DND-41 (cell line): ENCODE measurements at regions not wholly inside any gene's neighbourhood (a gene's known extent, or its start where the extent isn't known, plus 50 kb on each side); places are given as distances from the start of the nearest gene placed in this dataset.

Source experiments
- ATAC-seq: fragments of 200-7000 bp; cut with Tn5 transposase; 3 replicates; pipeline ENCODE4 v1.9.1; 2021; ENCODE audit warnings: low read depth; ENCODE audit not compliant: insufficient read depth
- DNase-seq: peaks from one replicate; pipeline ENCODE4 v3.0.0-alpha.2; 2020
- H2AFZ ChIP-seq: 2 replicates; pipeline ENCODE4 v1.6.0; 2012; ENCODE audit warnings: low read depth, low read length
- H3K27ac ChIP-seq: 2 replicates; pipeline ENCODE4 v1.5.1; 2012; ENCODE audit warnings: low read length, inconsistent platforms
- H3K27me3 ChIP-seq: fragments of 200-600 bp; sonication (generic); 2 replicates; pipeline ENCODE4 v1.6.0; 2012; ENCODE audit warnings: low read length, mild to moderate bottlenecking, inconsistent platforms; ENCODE audit not compliant: insufficient read depth, poor library complexity
- H3K36me3 ChIP-seq: 2 replicates; pipeline ENCODE4 v1.5.1; 2012; ENCODE audit warnings: low read length, inconsistent platforms; ENCODE audit not compliant: insufficient read depth
- H3K4me1 ChIP-seq: 2 replicates; pipeline ENCODE4 v1.5.1; 2012; ENCODE audit warnings: mild to moderate bottlenecking, low read length; ENCODE audit not compliant: insufficient read depth
- H3K4me2 ChIP-seq: 2 replicates; pipeline ENCODE4 v1.6.0; 2012; ENCODE audit warnings: mild to moderate bottlenecking, moderate library complexity, low read length, inconsistent platforms; ENCODE audit not compliant: insufficient read depth
- H3K4me3 ChIP-seq, 2 experiments: fragments of 200-600 bp in 1 of 2; shearing (Covaris generic) in 1 of 2; 2 replicates each; pipeline ENCODE4 v1.5.1; 2012 to 2016; ENCODE audit warnings: inconsistent platforms in 2 of 2, low read length in 2 of 2, mild to moderate bottlenecking in 2 of 2, low read depth in 1 of 2, moderate library complexity in 1 of 2
- H3K79me2 ChIP-seq: 2 replicates; pipeline ENCODE4 v1.6.0; 2012; ENCODE audit warnings: low read length, inconsistent platforms; ENCODE audit not compliant: insufficient read depth
- H3K9ac ChIP-seq: 2 replicates; pipeline ENCODE4 v1.6.0; 2012; ENCODE audit warnings: low read depth, mild to moderate bottlenecking, inconsistent platforms, low read length, moderate library complexity
- H3K9me3 ChIP-seq: 2 replicates; pipeline ENCODE4 v1.5.1; 2012; ENCODE audit warnings: low read length, moderate library complexity, mild to moderate bottlenecking, inconsistent platforms; ENCODE audit not compliant: insufficient read depth, severe bottlenecking
- H4K20me1 ChIP-seq: 2 replicates; pipeline ENCODE4 v1.6.0; 2012; ENCODE audit warnings: low read length; ENCODE audit not compliant: insufficient read depth
- EZH2 ChIP-seq: IDR thresholded peaks from 3 replicates; pipeline ENCODE4 v1.6.1; 2012; ENCODE audit warnings: borderline replicate concordance, low read depth, mild to moderate bottlenecking, moderate library complexity, low read length, inconsistent platforms; ENCODE audit not compliant: severe bottlenecking
- TF ChIP-seq, protein P1 (sequence below): IDR thresholded peaks from 2 replicates; pipeline ENCODE4 v1.5.1; 2012; ENCODE audit warnings: borderline replicate concordance, low read length, moderate library complexity, mild to moderate bottlenecking; ENCODE audit not compliant: poor library complexity, severe bottlenecking; ENCODE audit errors: extremely low read depth

DNA sequence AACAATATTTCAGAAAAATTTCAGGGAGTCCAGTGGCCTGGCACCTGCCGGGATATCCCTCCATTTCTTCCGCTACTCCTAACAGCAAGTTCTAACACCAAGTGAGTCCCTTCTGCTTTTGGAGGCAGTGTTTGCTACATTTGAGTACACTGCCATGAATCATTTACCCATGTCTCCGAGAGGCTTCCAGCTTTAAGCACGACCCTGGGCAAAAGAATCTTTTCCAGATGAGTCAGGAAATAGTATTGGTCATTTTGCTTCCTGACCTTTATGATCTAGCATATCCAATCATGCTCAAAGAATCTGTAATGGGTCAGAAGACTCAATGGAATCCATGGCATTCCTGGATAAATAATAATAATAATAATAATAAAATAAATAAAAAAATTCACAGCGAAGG is 60.7 kb upstream of the FMN2 start:
- no peak overlapping the region for H2AFZ ChIP-seq
- H3K79me2 ChIP-seq = no peaks in the 10 kb centered on the region
- DNase-seq (no peak), ATAC-seq (no peak)
- H3K4me2 ChIP-seq = no peak overlapping the region
- H4K20me1 ChIP-seq = no peaks in the 10 kb centered on the region
- H3K4me3 ChIP-seq = no peak overlapping the region
- no peak overlapping the region for H3K9ac ChIP-seq
- H3K27ac ChIP-seq = no peak overlapping the region
- H3K4me1 ChIP-seq = no peaks in the 10 kb centered on the region
- TF ChIP-seq, protein P1, sequence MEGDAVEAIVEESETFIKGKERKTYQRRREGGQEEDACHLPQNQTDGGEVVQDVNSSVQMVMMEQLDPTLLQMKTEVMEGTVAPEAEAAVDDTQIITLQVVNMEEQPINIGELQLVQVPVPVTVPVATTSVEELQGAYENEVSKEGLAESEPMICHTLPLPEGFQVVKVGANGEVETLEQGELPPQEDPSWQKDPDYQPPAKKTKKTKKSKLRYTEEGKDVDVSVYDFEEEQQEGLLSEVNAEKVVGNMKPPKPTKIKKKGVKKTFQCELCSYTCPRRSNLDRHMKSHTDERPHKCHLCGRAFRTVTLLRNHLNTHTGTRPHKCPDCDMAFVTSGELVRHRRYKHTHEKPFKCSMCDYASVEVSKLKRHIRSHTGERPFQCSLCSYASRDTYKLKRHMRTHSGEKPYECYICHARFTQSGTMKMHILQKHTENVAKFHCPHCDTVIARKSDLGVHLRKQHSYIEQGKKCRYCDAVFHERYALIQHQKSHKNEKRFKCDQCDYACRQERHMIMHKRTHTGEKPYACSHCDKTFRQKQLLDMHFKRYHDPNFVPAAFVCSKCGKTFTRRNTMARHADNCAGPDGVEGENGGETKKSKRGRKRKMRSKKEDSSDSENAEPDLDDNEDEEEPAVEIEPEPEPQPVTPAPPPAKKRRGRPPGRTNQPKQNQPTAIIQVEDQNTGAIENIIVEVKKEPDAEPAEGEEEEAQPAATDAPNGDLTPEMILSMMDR = no peak
- no peak for TF ChIP-seq EZH2
- no peaks in the 10 kb centered on the region for H3K27me3 ChIP-seq
- H3K36me3 ChIP-seq = no peaks in the 10 kb centered on the region
- no peaks in the 10 kb centered on the region for H3K9me3 ChIP-seq

DNA sequence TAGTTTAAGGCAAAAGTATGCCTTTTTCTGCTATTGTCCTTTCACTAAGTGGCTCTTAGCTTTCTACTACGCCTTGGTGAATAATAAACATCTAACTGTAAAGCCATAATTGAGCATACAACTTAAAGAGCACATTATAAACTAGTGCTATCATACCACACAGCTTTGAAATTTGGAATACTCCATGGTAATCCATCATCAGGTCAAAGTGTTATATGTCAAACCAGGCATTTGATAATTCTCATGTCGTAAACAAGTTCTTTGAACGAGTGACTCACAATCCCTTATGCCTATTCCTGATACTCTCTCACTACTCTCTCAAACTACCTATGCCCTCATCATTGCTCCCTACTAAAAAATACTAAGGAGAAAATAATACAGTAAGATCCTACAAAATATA is 60.3 kb upstream of the FMN2 start:
- Histone ChIP-seq H3K9ac (no peak overlapping the region), H3K4me1 (no peaks in the 10 kb centered on the region), H3K4me3 (no peak overlapping the region), H3K9me3 (no peaks in the 10 kb centered on the region), H3K4me2 (no peak overlapping the region), H3K27ac (no peak overlapping the region), H3K36me3 (no peaks in the 10 kb centered on the region), H2AFZ (no peak overlapping the region), H4K20me1 (no peaks in the 10 kb centered on the region), H3K27me3 (no peaks in the 10 kb centered on the region), H3K79me2 (no peaks in the 10 kb centered on the region)
- TF ChIP-seq, protein P1 = no peak
- no peak for TF ChIP-seq EZH2
- no peak for ATAC-seq
- no peak for DNase-seq

DNA sequence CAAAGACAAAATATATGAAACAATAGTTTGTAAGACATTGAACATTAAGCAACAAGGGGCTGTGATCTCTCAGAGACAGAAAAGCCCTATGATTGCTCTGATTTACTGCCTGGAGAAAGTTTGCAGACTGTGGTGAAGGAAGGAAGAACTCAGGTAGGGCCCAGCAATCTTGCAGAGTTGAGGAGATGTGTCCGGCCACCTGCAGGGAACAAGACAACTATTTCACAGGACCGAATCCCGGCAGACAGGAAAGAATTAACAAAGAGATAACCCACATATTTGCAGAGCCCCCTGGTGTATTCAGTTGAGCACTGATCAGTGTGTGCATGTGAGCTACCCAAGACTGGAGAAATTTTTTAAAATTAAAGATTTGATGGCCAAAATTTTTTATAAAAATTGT is 58.3 kb upstream of the FMN2 start:
- Histone ChIP-seq H3K36me3 (no peaks in the 10 kb centered on the region), H2AFZ (no peak overlapping the region), H3K4me3 (no peak overlapping the region), H3K9me3 (no peaks in the 10 kb centered on the region), H4K20me1 (no peaks in the 10 kb centered on the region), H3K4me1 (no peaks in the 10 kb centered on the region), H3K27ac (no peak overlapping the region), H3K9ac (no peak overlapping the region), H3K27me3 (no peaks in the 10 kb centered on the region), H3K79me2 (no peaks in the 10 kb centered on the region), H3K4me2 (no peak overlapping the region)
- no peak for DNase-seq
- TF ChIP-seq, protein P1 = no peak
- TF ChIP-seq EZH2 = no peak
- no peak for ATAC-seq

DNA sequence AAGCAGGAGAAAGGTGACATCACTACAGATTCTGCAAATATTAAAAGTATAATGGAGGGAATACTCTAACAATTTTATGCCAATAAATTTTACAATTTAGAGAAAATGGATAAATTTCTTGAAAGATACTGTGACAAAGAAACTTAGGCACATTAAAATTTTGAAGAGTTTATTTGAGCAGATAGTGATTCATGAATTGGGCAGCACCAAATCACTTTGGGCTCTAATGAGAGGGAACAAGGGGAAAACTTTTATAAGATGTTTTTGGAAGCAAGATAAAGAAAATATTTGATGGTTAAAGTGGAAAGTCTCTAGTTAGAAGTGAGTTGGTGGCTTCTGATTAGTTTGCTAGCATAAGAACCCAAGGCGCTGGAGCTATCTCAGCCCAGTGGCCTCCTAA is 55.2 kb upstream of the FMN2 start:
- TF ChIP-seq EZH2 = no peak
- TF ChIP-seq, protein P1 = no peak
- no peaks in the 10 kb centered on the region for H3K9me3 ChIP-seq
- H3K4me3 ChIP-seq = no peak overlapping the region
- H3K4me2 ChIP-seq = no peak overlapping the region
- H4K20me1 ChIP-seq = no peaks in the 10 kb centered on the region
- H3K27ac ChIP-seq = no peak overlapping the region
- no peaks in the 10 kb centered on the region for H3K79me2 ChIP-seq
- no peaks in the 10 kb centered on the region for H3K27me3 ChIP-seq
- H2AFZ ChIP-seq = no peak overlapping the region
- DNase-seq (no peak), ATAC-seq (no peak)
- no peaks in the 10 kb centered on the region for H3K4me1 ChIP-seq
- no peaks in the 10 kb centered on the region for H3K36me3 ChIP-seq
- H3K9ac ChIP-seq = no peak overlapping the region
